ENCODE measurements at regions not wholly inside any gene's neighbourhood (a gene's known extent, or its start where the extent isn't known, plus 50 kb on each side); places are given as distances from the start of the nearest gene placed in this dataset.
A peak's percentile ranks its signal among the peaks of the same experiment; 100 is the strongest.
"Not testable (repeated sequence)": the region's sequence is repeated elsewhere in the genome, so short reads cannot be mapped to it uniquely, and the experiment has no call there.

DNA sequence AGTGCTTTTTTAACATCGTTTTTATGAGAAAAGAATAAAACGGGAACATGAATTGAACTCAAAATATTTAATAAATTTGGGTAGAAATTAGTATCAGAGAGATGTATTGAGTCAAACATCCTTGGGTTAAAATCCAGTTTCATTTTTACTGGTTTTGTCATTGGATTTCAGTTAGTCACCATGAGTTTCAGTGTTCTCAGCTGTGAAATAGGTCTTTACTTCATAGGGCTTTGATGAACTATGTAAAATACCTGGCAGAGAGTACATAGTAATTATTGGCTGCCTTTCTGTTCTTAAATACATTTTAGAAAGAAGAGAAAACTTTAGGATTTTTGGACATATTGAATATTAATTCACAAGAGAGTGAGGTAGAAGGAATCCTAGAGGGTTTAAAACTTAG is 105.8 kb downstream of the TANC2 start:
- TF ChIP-seq CTCF (IDR thresholded peaks at IDR 0.05; ENCODE audit: insufficient read depth, low read depth, low read length): no peak
- no peak for DNase-seq (ENCODE audit: low read depth)
- no peak overlapping the region for H3K4me3 ChIP-seq (ENCODE audit: low read depth, low read length)

- TF ChIP-seq CTCF (IDR thresholded peaks at IDR 0.05; ENCODE audit: insufficient read depth, low read depth, low read length): no peak
- no peak overlapping the region for H3K4me3 ChIP-seq (ENCODE audit: low read depth, low read length)
- DNase-seq (ENCODE audit: low read depth): no peak
Measured at GRCh38 chr17:63075969-63076368, 109.9 kb downstream of the TANC2 start.

- no peak for TF ChIP-seq CTCF (IDR thresholded peaks at IDR 0.05; ENCODE audit: insufficient read depth, low read depth, low read length)
- no peak for DNase-seq (ENCODE audit: low read depth)
- no peak overlapping the region for H3K4me3 ChIP-seq (ENCODE audit: low read depth, low read length)
Measured at GRCh38 chr17:63078707-63079106, 112.7 kb downstream of the TANC2 start.

DNA sequence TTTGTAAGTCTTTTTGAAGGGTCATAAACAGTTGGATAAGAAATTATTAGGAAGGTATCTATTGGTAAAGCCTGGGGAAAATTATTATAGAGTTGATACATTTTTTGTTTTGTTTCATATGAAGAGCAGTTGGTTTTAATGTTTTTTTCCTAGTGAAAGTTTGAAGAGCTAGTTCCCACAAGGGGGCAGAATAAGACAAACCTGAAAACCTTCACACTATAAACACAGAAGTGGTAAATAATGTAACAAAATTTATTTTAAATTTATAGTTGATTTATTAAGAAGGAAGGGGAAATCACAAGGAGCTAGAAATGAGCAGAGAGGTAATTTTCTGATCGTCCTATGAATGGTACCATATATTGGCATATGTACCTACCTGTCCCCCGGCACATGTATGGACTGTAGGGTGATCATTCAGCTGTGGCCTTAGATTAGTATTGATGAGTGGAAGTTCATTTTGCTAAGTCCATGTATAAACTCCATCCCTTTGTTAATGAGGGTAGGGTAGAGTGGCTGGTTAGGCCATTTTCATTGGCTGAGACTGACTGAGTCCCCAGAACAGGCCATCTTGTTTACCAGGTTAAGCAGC is 116.3 kb downstream of the TANC2 start:
- TF ChIP-seq CTCF (IDR thresholded peaks at IDR 0.05; ENCODE audit: insufficient read depth, low read depth, low read length): peak; percentile 53
- peak; percentile 57 for DNase-seq (ENCODE audit: low read depth)
- H3K4me3 ChIP-seq (ENCODE audit: low read depth, low read length): no peak overlapping the region

GRCh38 chr17:63082952-63083351 is 116.9 kb downstream of the TANC2 start:
- TF ChIP-seq CTCF (IDR thresholded peaks at IDR 0.05; ENCODE audit: insufficient read depth, low read depth, low read length): no peak
- DNase-seq (ENCODE audit: low read depth): peak; percentile 13

GRCh38 chr17:63086483-63087185 is 120.6 kb downstream of the TANC2 start:
- TF ChIP-seq CTCF (IDR thresholded peaks at IDR 0.05; ENCODE audit: insufficient read depth, low read depth, low read length): no peak
- peak; percentile 29 for DNase-seq (ENCODE audit: low read depth)
- H3K4me3 ChIP-seq (ENCODE audit: low read depth, low read length): no peak overlapping the region

More at GRCh38 chr17:63082952-63083351, 116.9 kb downstream of the TANC2 start:
- no peak overlapping the region for H3K4me3 ChIP-seq (ENCODE audit: low read depth, low read length)

GRCh38 chr17:63090358-63091114 is 124.5 kb downstream of the TANC2 start:
- not testable (repeated sequence) for DNase-seq (ENCODE audit: low read depth); H3K4me3 ChIP-seq (ENCODE audit: low read depth, low read length)

DNA sequence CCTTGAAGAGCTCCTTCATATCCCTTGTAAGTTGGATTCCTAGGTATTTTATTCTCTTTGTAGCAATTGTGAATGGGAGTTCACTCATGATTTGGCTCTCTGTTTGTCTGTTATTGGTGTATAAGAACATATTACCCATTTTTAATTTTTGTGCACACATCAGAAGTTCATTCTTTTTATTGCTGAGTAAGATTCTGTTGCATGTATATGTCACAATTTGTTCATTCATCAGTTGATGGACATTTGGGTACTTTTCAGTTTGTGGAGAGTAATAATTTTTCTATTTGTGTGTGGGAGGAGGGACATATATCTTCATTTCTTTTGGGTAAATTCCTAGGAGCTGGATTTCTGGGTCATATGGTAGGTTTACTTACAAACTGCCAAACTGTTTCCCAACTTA is 125.9 kb downstream of the TANC2 start:
- not testable (repeated sequence) for DNase-seq (ENCODE audit: low read depth); H3K4me3 ChIP-seq (ENCODE audit: low read depth, low read length)

All from fibroblast of villous mesenchyme (primary cell).